ENCODE measurements at regions not wholly inside any gene's neighbourhood (a gene's known extent, or its start where the extent isn't known, plus 50 kb on each side); places are given as distances from the start of the nearest gene placed in this dataset.

GRCh38 chr3:86180696-86181095 is 810.3 kb downstream of the VGLL3 start:
- intact Hi-C loops (cut with DNase I; ENCODE audit: low total_unique reads), result no loop called here
- 42 to 51% methylated on average over 2 of the region's 2 CpGs for WGBS, 2 donors
- TF ChIP-seq CTCF (IDR thresholded peaks at IDR 0.05) (peak in 2 of 3 experiments; percentile 27 to 55), POLR2A (IDR thresholded peaks at IDR 0.05) (no peak)

GRCh38 chr3:86178095-86178494 is 812.9 kb downstream of the VGLL3 start:
- no peak for DNase-seq
- Histone ChIP-seq H3K27me3 (no peaks in the 10 kb centered on the region), H3K4me1 (no peaks in the 10 kb centered on the region), H3K36me3 (ENCODE audit: low read depth, missing control alignments) (no peaks in the 10 kb centered on the region), H3K27ac (no peak overlapping the region), H3K9me3 (no peaks in the 10 kb centered on the region), H3K4me3 (no peak overlapping the region)
- intact Hi-C loops (cut with DNase I; ENCODE audit: low total_unique reads), result no loop called here
- TF ChIP-seq CTCF (IDR thresholded peaks at IDR 0.05) (no peak), POLR2A (IDR thresholded peaks at IDR 0.05) (no peak)
- 86 to 89% methylated on average over 6 of the region's 6 CpGs for WGBS, 2 donors

More at GRCh38 chr3:86180696-86181095, 810.3 kb downstream of the VGLL3 start:
- no peaks in the 10 kb centered on the region for H3K27me3 ChIP-seq
- H3K4me3 ChIP-seq, result no peak overlapping the region
- H3K36me3 ChIP-seq (ENCODE audit: low read depth, missing control alignments), result no peaks in the 10 kb centered on the region
- H3K27ac ChIP-seq, result no peak overlapping the region
- no peaks in the 10 kb centered on the region for H3K4me1 ChIP-seq
- H3K9me3 ChIP-seq, result no peaks in the 10 kb centered on the region
- peak; percentile 55 for DNase-seq

- no peak for DNase-seq
- 93 to 95% methylated on average over 3 of the region's 3 CpGs for WGBS, 2 donors
- no peaks in the 10 kb centered on the region for H3K36me3 ChIP-seq (ENCODE audit: low read depth, missing control alignments)
- H3K27ac ChIP-seq, result no peak overlapping the region
- H3K4me3 ChIP-seq, result no peak overlapping the region
- no peak for TF ChIP-seq CTCF (IDR thresholded peaks at IDR 0.05)
- no peak for TF ChIP-seq POLR2A (IDR thresholded peaks at IDR 0.05)
- no peaks in the 10 kb centered on the region for H3K27me3 ChIP-seq
- H3K9me3 ChIP-seq, result no peaks in the 10 kb centered on the region
- H3K4me1 ChIP-seq, result no peaks in the 10 kb centered on the region
- intact Hi-C loops (cut with DNase I; ENCODE audit: low total_unique reads), result no loop called here
Observed at GRCh38 chr3:86176445-86176784, 814.5 kb downstream of the VGLL3 start.

- no peak overlapping the region for H3K4me3 ChIP-seq
- no peak for TF ChIP-seq CTCF (IDR thresholded peaks at IDR 0.05)
- TF ChIP-seq POLR2A (IDR thresholded peaks at IDR 0.05), result no peak
- no peaks in the 10 kb centered on the region for H3K27me3 ChIP-seq
- no peaks in the 10 kb centered on the region for H3K36me3 ChIP-seq (ENCODE audit: low read depth, missing control alignments)
- no peaks in the 10 kb centered on the region for H3K4me1 ChIP-seq
- no peaks in the 10 kb centered on the region for H3K9me3 ChIP-seq
- no peak overlapping the region for H3K27ac ChIP-seq
- 81 to 83% methylated on average over 7 of the region's 7 CpGs for WGBS, 2 donors
- no peak for DNase-seq
- intact Hi-C loops (cut with DNase I; ENCODE audit: low total_unique reads), result no loop called here
Observed at GRCh38 chr3:86175593-86176444, 815.1 kb downstream of the VGLL3 start.

GRCh38 chr3:86175051-86175536 is 815.9 kb downstream of the VGLL3 start:
- no peaks in the 10 kb centered on the region for H3K27me3 ChIP-seq
- WGBS, 2 donors, result 41 to 44% methylated on average over 3 of the region's 3 CpGs
- H3K36me3 ChIP-seq (ENCODE audit: low read depth, missing control alignments), result no peaks in the 10 kb centered on the region
- H3K27ac ChIP-seq, result no peak overlapping the region
- intact Hi-C loops (cut with DNase I; ENCODE audit: low total_unique reads), result no loop called here
- no peaks in the 10 kb centered on the region for H3K4me1 ChIP-seq
- no peak overlapping the region for H3K4me3 ChIP-seq
- no peak for DNase-seq
- TF ChIP-seq POLR2A (IDR thresholded peaks at IDR 0.05), result no peak
- no peaks in the 10 kb centered on the region for H3K9me3 ChIP-seq

Measured in testis (tissue), 2 donors.